Astrocyte (in vitro differentiated cells and primary cell): ENCODE measurements at regions not wholly inside any gene's neighbourhood (a gene's known extent, or its start where the extent isn't known, plus 50 kb on each side); places are given as distances from the start of the nearest gene placed in this dataset.

Source experiments
- EZH2 ChIP-seq: IDR thresholded peaks from 2 replicates; pipeline ENCODE4 v1.6.1; 2012; ENCODE audit warnings: mild to moderate bottlenecking, low read length, inconsistent platforms; ENCODE audit not compliant: insufficient read depth
- TF ChIP-seq, protein P1 (sequence below): IDR thresholded peaks from 2 replicates; pipeline ENCODE4 v1.5.1; 2011; ENCODE audit warnings: low read depth, mild to moderate bottlenecking, inconsistent platforms, low read length, moderate library complexity; ENCODE audit not compliant: insufficient read depth

DNA sequence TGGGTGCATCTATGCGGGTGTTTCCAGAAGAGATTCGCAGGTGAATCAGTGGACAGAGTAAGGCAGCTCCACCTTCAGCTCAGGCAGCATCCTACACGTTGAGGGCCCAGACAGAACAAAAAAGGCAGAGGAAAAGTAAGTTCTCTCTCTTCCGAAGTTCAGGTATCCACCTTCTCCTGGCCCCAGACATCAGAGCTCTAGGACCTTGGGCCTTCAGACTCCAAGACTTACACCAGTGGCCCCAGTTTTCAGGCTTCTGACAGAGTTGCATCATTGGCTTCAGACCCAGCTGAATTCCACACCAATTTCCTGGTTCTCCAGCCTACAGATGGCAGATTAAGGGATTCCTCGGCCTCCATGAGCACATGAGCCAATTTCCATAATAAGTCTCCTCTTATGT, 102.2 kb upstream of the GPR26 start:
- TF ChIP-seq EZH2, result no peak
- TF ChIP-seq, protein P1, sequence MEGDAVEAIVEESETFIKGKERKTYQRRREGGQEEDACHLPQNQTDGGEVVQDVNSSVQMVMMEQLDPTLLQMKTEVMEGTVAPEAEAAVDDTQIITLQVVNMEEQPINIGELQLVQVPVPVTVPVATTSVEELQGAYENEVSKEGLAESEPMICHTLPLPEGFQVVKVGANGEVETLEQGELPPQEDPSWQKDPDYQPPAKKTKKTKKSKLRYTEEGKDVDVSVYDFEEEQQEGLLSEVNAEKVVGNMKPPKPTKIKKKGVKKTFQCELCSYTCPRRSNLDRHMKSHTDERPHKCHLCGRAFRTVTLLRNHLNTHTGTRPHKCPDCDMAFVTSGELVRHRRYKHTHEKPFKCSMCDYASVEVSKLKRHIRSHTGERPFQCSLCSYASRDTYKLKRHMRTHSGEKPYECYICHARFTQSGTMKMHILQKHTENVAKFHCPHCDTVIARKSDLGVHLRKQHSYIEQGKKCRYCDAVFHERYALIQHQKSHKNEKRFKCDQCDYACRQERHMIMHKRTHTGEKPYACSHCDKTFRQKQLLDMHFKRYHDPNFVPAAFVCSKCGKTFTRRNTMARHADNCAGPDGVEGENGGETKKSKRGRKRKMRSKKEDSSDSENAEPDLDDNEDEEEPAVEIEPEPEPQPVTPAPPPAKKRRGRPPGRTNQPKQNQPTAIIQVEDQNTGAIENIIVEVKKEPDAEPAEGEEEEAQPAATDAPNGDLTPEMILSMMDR, result no peak
